ENCODE measurements at regions not wholly inside any gene's neighbourhood (a gene's known extent, or its start where the extent isn't known, plus 50 kb on each side); places are given as distances from the start of the nearest gene placed in this dataset.
"Not testable (repeated sequence)": the region's sequence is repeated elsewhere in the genome, so short reads cannot be mapped to it uniquely, and the experiment has no call there.

DNA sequence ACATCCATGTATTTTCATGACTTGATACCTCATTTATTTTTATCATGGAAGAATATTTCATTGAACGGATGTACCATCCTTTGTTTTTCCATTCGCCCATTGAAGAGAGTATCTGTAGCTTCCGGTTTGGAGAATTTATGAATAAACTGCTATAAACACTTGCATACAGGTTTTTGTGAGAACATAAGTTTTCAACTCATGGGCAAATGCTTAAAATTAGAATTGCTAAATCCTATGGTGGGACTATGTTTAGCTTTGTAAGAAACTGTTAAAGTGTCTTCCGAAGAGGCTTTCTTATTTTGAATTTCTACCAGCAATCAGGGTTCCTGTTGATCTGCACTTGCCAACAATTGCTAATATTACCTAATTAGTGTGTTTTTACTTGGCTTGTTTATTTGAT lies 938.9 kb downstream of the TDRD15 start:
- TF ChIP-seq, protein P1, sequence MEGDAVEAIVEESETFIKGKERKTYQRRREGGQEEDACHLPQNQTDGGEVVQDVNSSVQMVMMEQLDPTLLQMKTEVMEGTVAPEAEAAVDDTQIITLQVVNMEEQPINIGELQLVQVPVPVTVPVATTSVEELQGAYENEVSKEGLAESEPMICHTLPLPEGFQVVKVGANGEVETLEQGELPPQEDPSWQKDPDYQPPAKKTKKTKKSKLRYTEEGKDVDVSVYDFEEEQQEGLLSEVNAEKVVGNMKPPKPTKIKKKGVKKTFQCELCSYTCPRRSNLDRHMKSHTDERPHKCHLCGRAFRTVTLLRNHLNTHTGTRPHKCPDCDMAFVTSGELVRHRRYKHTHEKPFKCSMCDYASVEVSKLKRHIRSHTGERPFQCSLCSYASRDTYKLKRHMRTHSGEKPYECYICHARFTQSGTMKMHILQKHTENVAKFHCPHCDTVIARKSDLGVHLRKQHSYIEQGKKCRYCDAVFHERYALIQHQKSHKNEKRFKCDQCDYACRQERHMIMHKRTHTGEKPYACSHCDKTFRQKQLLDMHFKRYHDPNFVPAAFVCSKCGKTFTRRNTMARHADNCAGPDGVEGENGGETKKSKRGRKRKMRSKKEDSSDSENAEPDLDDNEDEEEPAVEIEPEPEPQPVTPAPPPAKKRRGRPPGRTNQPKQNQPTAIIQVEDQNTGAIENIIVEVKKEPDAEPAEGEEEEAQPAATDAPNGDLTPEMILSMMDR (IDR thresholded peaks at IDR 0.05), result no peak
- H3K36me3 ChIP-seq, result no peaks in the 10 kb centered on the region
- intact Hi-C loops (cut with DNase I), result no loop called here
- no peaks in the 10 kb centered on the region for H3K27me3 ChIP-seq
- DNase-seq, result no peak
- no peak overlapping the region for H3K4me3 ChIP-seq
- H3K27ac ChIP-seq, result no peak overlapping the region
- H3K4me1 ChIP-seq, result no peaks in the 10 kb centered on the region
- no peak overlapping the region for H3K9ac ChIP-seq (ENCODE audit: low read depth in 2 of 2, low read length in 2 of 2)
- H3K9me3 ChIP-seq, result no peaks in the 10 kb centered on the region

DNA sequence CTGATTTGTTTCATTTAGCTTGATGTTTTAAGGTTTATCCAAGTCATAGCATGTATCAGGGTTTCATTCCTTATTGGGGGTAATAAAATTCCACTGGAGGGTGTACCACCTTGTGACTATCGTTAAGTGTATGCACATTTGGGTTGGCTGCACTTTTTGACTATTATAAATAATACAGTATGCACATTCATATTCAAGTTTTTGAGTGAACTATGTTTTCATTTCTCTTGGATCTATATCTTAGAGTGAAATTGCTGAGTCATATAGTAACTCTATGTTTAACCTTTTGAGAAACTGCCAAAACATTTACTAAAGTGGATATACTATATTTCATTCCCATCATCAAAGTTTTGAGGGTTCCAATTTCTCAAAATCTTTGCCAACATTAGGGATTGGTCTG lies 952.7 kb downstream of the TDRD15 start:
- Histone ChIP-seq H3K4me1 (no peaks in the 10 kb centered on the region), H3K9me3 (no peaks in the 10 kb centered on the region), H3K36me3 (no peaks in the 10 kb centered on the region), H3K9ac (ENCODE audit: low read depth in 2 of 2, low read length in 2 of 2) (no peak overlapping the region), H3K27me3 (no peaks in the 10 kb centered on the region), H3K4me3 (no peak overlapping the region), H3K27ac (no peak overlapping the region)
- DNase-seq, result no peak
- intact Hi-C loops (cut with DNase I), result no loop called here
- TF ChIP-seq, protein P1 (IDR thresholded peaks at IDR 0.05), result no peak

DNA sequence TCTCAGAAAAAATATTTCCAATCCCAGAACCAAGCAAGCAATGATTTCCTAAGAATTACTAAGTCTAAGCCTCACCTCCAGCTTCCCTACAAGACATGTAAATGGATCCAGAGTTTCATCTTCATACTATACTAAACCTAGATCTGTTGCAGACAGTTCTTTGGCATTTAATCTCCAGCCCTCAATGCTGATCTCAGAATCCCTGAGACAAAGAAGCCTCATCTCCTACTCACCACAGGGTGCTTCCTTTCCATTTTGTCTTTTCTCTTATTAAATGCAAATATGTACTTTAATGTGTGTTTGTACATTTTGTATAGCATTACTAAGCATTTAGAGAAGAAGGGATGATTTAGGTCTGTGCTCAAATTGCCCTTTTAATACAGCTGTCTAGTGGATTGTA lies 954.9 kb downstream of the TDRD15 start:
- TF ChIP-seq, protein P1 (IDR thresholded peaks at IDR 0.05), result no peak
- Histone ChIP-seq H3K27me3 (no peaks in the 10 kb centered on the region), H3K9me3 (no peaks in the 10 kb centered on the region), H3K4me1 (no peaks in the 10 kb centered on the region), H3K27ac (no peak overlapping the region), H3K36me3 (no peaks in the 10 kb centered on the region), H3K4me3 (no peak overlapping the region), H3K9ac (ENCODE audit: low read depth in 2 of 2, low read length in 2 of 2) (no peak overlapping the region)
- no peak for DNase-seq
- intact Hi-C loops (cut with DNase I), result no loop called here

DNA sequence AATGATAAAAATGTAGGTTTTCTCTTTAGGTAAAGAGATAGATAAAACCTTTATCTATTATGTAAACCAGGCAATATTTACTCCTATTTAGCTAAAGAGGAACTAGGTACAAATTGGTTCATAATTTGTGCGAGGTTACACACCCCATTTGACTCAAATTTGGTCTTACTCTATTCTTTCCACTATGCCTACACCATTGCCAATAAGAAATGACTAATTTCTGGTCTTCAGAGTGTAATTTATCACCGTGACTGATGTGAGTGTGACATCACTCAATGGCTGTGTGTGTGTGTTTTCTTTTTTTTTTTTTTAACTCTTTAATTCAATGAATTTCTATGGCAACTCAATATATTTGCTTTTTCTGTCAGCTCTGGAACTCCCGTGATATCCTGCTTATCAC lies 955.8 kb downstream of the TDRD15 start:
- Histone ChIP-seq H3K27me3 (no peaks in the 10 kb centered on the region), H3K9me3 (peaks cover 3% of the 10 kb centered on the region), H3K27ac (no peak overlapping the region), H3K9ac (ENCODE audit: low read depth in 2 of 2, low read length in 2 of 2) (no peak overlapping the region), H3K4me1 (no peaks in the 10 kb centered on the region), H3K4me3 (no peak overlapping the region), H3K36me3 (no peaks in the 10 kb centered on the region)
- TF ChIP-seq, protein P1 (IDR thresholded peaks at IDR 0.05), result no peak
- intact Hi-C loops (cut with DNase I), result no loop called here
- DNase-seq, result no peak

DNA sequence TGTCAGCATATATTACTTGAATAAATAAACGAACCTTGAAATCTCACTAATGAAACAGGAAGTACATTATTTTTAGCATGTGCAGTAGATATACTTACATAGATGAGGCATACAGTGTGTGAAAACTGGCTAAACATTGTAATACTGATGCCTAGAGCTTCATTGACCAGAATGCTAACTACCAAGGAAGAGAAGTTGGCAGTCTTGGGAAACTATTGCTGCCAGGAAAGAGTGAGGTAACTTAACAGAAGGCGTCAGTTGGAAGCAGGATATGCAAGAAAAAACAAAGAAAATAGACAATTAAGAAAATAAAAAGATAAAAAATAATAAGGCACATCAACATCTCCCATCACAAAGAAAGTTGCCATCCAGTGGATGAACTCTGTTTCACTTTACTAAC lies 963.0 kb downstream of the TDRD15 start:
- Histone ChIP-seq H3K27ac (no peak overlapping the region), H3K4me3 (no peak overlapping the region), H3K4me1 (no peaks in the 10 kb centered on the region), H3K9me3 (peaks cover 6% of the 10 kb centered on the region), H3K36me3 (no peaks in the 10 kb centered on the region), H3K27me3 (no peaks in the 10 kb centered on the region), H3K9ac (ENCODE audit: low read depth in 2 of 2, low read length in 2 of 2) (no peak overlapping the region)
- no peak for DNase-seq
- intact Hi-C loops (cut with DNase I), result no loop called here
- TF ChIP-seq, protein P1 (IDR thresholded peaks at IDR 0.05), result no peak

DNA sequence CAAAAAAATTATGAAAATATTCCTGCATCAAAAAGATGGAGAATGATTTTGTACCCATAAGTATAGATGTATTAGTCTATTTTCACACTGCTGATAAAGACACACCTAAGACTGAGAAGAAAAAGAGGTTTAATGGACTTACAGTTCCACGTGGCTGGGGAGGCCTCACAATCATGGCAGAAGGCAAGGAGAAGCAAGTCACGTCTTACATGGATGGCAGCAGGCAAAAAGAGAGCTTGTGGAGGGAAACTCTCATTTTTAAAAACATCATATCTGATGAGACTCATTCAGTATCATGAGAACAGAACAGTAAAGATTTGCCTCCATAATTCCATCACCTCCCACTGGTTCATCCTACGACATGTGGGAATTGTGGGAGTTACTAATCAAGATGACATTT lies 979.8 kb downstream of the TDRD15 start:
- intact Hi-C loops (cut with DNase I); H3K36me3 ChIP-seq; H3K27me3 ChIP-seq; H3K9ac ChIP-seq (ENCODE audit: low read depth in 2 of 2, low read length in 2 of 2); H3K9me3 ChIP-seq; DNase-seq; H3K4me3 ChIP-seq; H3K4me1 ChIP-seq; H3K27ac ChIP-seq: not testable (repeated sequence)

Data from colonic mucosa (tissue), 4 donors.